Body of pancreas (tissue), 4 donors: ENCODE measurements at regions not wholly inside any gene's neighbourhood (a gene's known extent, or its start where the extent isn't known, plus 50 kb on each side); places are given as distances from the start of the nearest gene placed in this dataset.

Experiments used
- POLR2A ChIP-seq, 3 donors: fragments of 450-650 bp; IDR thresholded peaks; one replicate each; pipeline ENCODE4 v1.6.1; 2016; ENCODE audit warnings: antibody characterized with exemption in 3 of 3, mild to moderate bottlenecking in 2 of 3
- TF ChIP-seq, protein P1 (sequence below), 7 experiments: fragments of 450-650 bp in 4 of 7; fragments of 200-600 bp in 3 of 7; sonication (generic) in 3 of 7; IDR thresholded peaks; one replicate each; pipeline ENCODE4 v1.5.1; 2016 to 2019; ENCODE audit warnings: antibody characterized with exemption in 7 of 7

DNA sequence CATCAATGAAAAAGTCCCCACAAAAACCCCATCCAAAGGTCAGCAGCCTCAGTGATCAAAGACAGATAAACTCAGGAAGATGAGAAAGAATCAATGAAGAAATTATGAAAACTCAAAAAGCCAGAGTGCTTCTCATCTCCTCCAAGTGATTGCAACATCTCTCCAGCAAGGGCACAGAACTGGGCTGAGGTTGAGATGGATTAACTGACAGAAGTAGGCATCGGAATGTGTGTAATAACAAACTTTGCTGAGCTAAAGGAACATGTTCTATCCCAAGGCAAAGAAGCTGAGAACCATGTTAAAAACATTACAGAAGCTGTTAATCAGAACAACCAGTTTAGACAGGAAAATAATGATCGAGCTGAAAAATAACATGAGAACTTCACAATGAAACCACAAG lies 442.8 kb upstream of the SYT4 start:
- TF ChIP-seq, protein P1, sequence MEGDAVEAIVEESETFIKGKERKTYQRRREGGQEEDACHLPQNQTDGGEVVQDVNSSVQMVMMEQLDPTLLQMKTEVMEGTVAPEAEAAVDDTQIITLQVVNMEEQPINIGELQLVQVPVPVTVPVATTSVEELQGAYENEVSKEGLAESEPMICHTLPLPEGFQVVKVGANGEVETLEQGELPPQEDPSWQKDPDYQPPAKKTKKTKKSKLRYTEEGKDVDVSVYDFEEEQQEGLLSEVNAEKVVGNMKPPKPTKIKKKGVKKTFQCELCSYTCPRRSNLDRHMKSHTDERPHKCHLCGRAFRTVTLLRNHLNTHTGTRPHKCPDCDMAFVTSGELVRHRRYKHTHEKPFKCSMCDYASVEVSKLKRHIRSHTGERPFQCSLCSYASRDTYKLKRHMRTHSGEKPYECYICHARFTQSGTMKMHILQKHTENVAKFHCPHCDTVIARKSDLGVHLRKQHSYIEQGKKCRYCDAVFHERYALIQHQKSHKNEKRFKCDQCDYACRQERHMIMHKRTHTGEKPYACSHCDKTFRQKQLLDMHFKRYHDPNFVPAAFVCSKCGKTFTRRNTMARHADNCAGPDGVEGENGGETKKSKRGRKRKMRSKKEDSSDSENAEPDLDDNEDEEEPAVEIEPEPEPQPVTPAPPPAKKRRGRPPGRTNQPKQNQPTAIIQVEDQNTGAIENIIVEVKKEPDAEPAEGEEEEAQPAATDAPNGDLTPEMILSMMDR (IDR thresholded peaks at IDR 0.05), result no peak
- TF ChIP-seq POLR2A (IDR thresholded peaks at IDR 0.05), result no peak
